OCI-LY1 (cell line): ENCODE measurements at regions not wholly inside any gene's neighbourhood (a gene's known extent, or its start where the extent isn't known, plus 50 kb on each side); places are given as distances from the start of the nearest gene placed in this dataset.

ENCODE experiments used
- CTCF ChIP-seq: fragments of 200-600 bp; sonication (generic), shearing (Covaris generic); IDR thresholded peaks from 2 replicates; pipeline ENCODE4 v1.5.1; 2017; ENCODE audit warnings: mild to moderate bottlenecking, antibody characterized with exemption, low read length, moderate library complexity, mixed read lengths
- EZH2 ChIP-seq: fragments of 200-600 bp; sonication (generic), shearing (Covaris generic); IDR thresholded peaks from 2 replicates; pipeline ENCODE4 v1.8.0; 2017; ENCODE audit warnings: borderline replicate concordance, mixed run types, mild to moderate bottlenecking, antibody characterized with exemption, low read length, moderate library complexity, mixed read lengths

- no peak for TF ChIP-seq CTCF
- no peak for TF ChIP-seq EZH2
Observed at GRCh38 chr16:16791051-16791450, 412.1 kb downstream of the NPIPA7 start.
